ENCODE measurements at regions not wholly inside any gene's neighbourhood (a gene's known extent, or its start where the extent isn't known, plus 50 kb on each side); places are given as distances from the start of the nearest gene placed in this dataset.

DNA sequence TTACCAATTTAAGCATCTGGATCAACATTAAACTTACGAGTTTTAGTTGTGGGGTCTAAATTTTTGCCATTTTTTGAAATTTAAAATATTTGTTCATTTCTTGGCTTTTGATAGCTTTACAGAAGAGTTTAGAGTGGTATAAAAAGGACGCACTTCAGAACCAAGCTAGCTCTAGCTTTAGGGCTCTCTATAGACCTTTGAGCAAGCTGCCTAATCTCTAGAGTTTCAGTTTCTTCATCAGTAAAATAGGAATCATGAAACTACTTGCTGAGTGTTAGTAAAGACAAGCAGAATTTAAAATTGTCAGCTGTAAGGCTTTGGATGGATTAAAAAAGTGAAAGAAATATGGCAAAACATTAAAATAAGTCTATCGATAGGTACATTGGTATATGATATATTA, 266.5 kb downstream of the IPMK start:
- TF ChIP-seq, protein P1, sequence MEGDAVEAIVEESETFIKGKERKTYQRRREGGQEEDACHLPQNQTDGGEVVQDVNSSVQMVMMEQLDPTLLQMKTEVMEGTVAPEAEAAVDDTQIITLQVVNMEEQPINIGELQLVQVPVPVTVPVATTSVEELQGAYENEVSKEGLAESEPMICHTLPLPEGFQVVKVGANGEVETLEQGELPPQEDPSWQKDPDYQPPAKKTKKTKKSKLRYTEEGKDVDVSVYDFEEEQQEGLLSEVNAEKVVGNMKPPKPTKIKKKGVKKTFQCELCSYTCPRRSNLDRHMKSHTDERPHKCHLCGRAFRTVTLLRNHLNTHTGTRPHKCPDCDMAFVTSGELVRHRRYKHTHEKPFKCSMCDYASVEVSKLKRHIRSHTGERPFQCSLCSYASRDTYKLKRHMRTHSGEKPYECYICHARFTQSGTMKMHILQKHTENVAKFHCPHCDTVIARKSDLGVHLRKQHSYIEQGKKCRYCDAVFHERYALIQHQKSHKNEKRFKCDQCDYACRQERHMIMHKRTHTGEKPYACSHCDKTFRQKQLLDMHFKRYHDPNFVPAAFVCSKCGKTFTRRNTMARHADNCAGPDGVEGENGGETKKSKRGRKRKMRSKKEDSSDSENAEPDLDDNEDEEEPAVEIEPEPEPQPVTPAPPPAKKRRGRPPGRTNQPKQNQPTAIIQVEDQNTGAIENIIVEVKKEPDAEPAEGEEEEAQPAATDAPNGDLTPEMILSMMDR (conservative IDR thresholded peaks at IDR 0.05; ENCODE audit: low read length): no peak
- TF ChIP-seq EZH2phosphoT487 (IDR thresholded peaks at IDR 0.05; ENCODE audit: borderline replicate concordance): no peak
- Histone ChIP-seq H2AFZ (ENCODE audit: low read length) (no peak overlapping the region), H3K79me2 (ENCODE audit: insufficient read depth, low read length) (no peaks in the 10 kb centered on the region), H3K4me3 (ENCODE audit: low read length, poor library complexity, severe bottlenecking) (no peak overlapping the region), H3F3A (ENCODE audit: low read depth) (no peaks in the 10 kb centered on the region), H3K9me3 (ENCODE audit: insufficient read depth, low read depth, low read length) (no peaks in the 10 kb centered on the region), H3K9me2 (replicated peaks; ENCODE audit: low read depth, low read length) (no peaks in the 10 kb centered on the region), H4K20me1 (ENCODE audit: insufficient read depth, low read length, poor library complexity, severe bottlenecking) (no peaks in the 10 kb centered on the region), H3K4me1 (ENCODE audit: insufficient read depth, low read length, poor library complexity, severe bottlenecking) (no peaks in the 10 kb centered on the region), H3K36me3 (ENCODE audit: insufficient read depth, low read length) (no peaks in the 10 kb centered on the region), H3K9ac (ENCODE audit: low read depth, low read length, poor library complexity, severe bottlenecking) (no peak overlapping the region), H3K4me2 (ENCODE audit: low read depth, low read length, poor library complexity, severe bottlenecking) (no peak overlapping the region), H3K27me3 (ENCODE audit: insufficient read depth, low read length, poor library complexity, severe bottlenecking) (no peaks in the 10 kb centered on the region)

DNA sequence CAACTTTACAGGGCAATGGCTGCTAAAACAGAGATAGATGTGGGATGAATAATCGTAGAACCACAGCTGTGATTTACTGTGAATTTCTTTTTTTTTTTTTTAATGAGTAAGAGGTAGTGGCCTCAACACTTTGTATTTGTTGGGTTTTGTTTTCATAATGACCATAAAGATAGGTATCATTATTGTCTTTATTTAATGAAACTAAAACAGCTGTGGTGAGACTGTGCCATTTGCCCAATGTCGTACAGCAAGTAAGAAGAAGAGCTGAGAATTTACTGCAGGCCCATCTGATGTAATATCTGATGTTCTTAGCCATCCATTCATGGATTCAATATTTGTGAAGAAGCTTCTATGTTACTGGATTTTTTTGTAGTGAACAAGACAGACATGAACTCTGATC, 271.2 kb downstream of the IPMK start:
- H3K9me2 ChIP-seq (replicated peaks; ENCODE audit: low read depth, low read length): no peaks in the 10 kb centered on the region
- no peaks in the 10 kb centered on the region for H3K36me3 ChIP-seq (ENCODE audit: insufficient read depth, low read length)
- H2AFZ ChIP-seq (ENCODE audit: low read length): no peak overlapping the region
- H4K20me1 ChIP-seq (ENCODE audit: insufficient read depth, low read length, poor library complexity, severe bottlenecking): no peaks in the 10 kb centered on the region
- no peak overlapping the region for H3K4me2 ChIP-seq (ENCODE audit: low read depth, low read length, poor library complexity, severe bottlenecking)
- H3K9ac ChIP-seq (ENCODE audit: low read depth, low read length, poor library complexity, severe bottlenecking): no peak overlapping the region
- no peak overlapping the region for H3K4me3 ChIP-seq (ENCODE audit: low read length, poor library complexity, severe bottlenecking)
- H3K4me1 ChIP-seq (ENCODE audit: insufficient read depth, low read length, poor library complexity, severe bottlenecking): no peaks in the 10 kb centered on the region
- H3K9me3 ChIP-seq (ENCODE audit: insufficient read depth, low read depth, low read length): no peaks in the 10 kb centered on the region
- TF ChIP-seq, protein P1 (conservative IDR thresholded peaks at IDR 0.05; ENCODE audit: low read length): no peak
- no peak for TF ChIP-seq EZH2phosphoT487 (IDR thresholded peaks at IDR 0.05; ENCODE audit: borderline replicate concordance)
- H3F3A ChIP-seq (ENCODE audit: low read depth): no peaks in the 10 kb centered on the region
- no peaks in the 10 kb centered on the region for H3K79me2 ChIP-seq (ENCODE audit: insufficient read depth, low read length)
- H3K27me3 ChIP-seq (ENCODE audit: insufficient read depth, low read length, poor library complexity, severe bottlenecking): no peaks in the 10 kb centered on the region

DNA sequence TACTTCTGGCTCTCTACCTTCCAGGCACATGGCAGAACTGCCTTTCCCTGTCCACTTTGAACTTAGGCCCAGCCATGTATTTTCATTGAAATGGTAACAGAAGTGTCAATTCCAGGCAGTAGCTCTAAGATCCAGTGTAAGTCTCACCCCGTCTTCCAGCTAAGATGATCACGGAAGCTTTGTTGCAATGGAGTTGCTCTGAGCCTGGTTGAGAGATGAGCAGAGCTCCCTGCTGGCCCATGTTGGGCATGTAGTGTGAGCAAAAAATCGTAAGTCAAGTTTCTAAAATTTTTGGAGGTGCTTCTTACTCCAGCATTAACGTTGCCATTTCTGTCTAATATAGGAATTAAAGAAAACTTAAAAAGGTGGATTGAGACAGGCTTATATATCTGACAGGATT, 274.4 kb downstream of the IPMK start:
- Histone ChIP-seq H3K4me3 (ENCODE audit: low read length, poor library complexity, severe bottlenecking) (no peak overlapping the region), H3K9me3 (ENCODE audit: insufficient read depth, low read depth, low read length) (no peaks in the 10 kb centered on the region), H4K20me1 (ENCODE audit: insufficient read depth, low read length, poor library complexity, severe bottlenecking) (no peaks in the 10 kb centered on the region), H3K4me1 (ENCODE audit: insufficient read depth, low read length, poor library complexity, severe bottlenecking) (no peaks in the 10 kb centered on the region), H3K27me3 (ENCODE audit: insufficient read depth, low read length, poor library complexity, severe bottlenecking) (no peaks in the 10 kb centered on the region), H2AFZ (ENCODE audit: low read length) (no peak overlapping the region), H3K36me3 (ENCODE audit: insufficient read depth, low read length) (no peaks in the 10 kb centered on the region), H3K4me2 (ENCODE audit: low read depth, low read length, poor library complexity, severe bottlenecking) (no peak overlapping the region), H3K9me2 (replicated peaks; ENCODE audit: low read depth, low read length) (no peaks in the 10 kb centered on the region), H3K79me2 (ENCODE audit: insufficient read depth, low read length) (no peaks in the 10 kb centered on the region), H3F3A (ENCODE audit: low read depth) (no peaks in the 10 kb centered on the region), H3K9ac (ENCODE audit: low read depth, low read length, poor library complexity, severe bottlenecking) (no peak overlapping the region)
- TF ChIP-seq EZH2phosphoT487 (IDR thresholded peaks at IDR 0.05; ENCODE audit: borderline replicate concordance): no peak
- TF ChIP-seq, protein P1 (conservative IDR thresholded peaks at IDR 0.05; ENCODE audit: low read length): no peak
